NOMO-1 (cell line): ENCODE measurements at regions not wholly inside any gene's neighbourhood (a gene's known extent, or its start where the extent isn't known, plus 50 kb on each side); places are given as distances from the start of the nearest gene placed in this dataset.
"Not testable (repeated sequence)": the region's sequence is repeated elsewhere in the genome, so short reads cannot be mapped to it uniquely, and the experiment has no call there.

Experiments used
- DNase-seq, 2 experiments: peaks; one replicate each; lab custom pipeline; 2025; ENCODE audit not compliant: unreplicated experiment in 2 of 2; lab: John Stamatoyannopoulos, UW

DNA sequence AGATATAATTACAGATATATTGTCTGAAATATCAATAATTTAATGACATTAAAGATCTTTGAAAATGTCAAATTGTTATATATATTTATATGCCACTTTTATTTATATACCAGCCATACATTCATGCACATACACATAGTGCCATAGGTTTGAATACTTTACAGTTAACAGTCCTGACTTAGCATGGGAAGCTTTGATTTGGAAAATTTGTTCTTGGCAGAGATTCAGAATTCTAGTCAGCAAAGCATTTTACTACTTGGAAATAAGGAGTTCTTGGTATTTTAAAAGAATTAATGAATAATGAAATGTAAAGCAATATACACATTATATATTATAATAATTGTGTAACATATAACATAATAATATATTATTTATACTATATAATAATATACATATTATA lies 277.0 kb upstream of the PCDH20 start:
- DNase-seq, result no peak

- DNase-seq, result no peak
Measured at GRCh38 chr13:61685682-61686012, 270.0 kb upstream of the PCDH20 start.

DNA sequence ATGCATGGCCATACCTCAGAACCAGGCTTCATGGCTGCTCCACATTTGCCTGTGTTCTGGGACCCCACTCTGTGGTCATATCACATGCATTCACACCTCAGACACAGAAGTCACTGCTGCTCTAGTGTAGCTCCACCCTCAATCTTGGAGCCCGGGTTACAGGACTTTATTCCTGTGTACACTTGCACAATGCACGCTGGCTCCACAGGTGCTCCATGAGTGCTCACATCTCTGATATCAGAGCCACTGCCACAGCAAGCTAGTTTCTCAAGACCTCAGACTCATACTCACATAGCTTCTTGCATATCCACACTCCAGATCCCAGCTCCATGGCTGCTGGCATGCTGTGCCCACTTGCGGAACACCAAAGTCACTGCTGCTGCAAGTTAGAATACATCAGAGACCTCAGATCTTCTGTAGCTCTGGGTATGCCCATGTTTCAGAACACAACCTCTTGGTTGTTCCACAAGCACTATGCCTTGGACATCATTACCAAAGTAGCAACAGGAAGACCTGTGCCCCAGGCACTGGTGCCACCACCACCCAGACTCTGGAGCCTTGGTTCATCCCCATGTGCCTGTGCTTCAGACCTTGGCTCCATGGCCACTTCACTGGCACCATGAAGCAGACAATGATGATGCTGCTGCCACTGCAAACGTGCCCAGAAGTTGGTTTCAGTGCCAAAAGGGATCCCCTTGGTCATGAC lies 269.5 kb upstream of the PCDH20 start:
- no peak for DNase-seq

- no peak for DNase-seq
Measured at GRCh38 chr13:61672756-61673155, 257.1 kb upstream of the PCDH20 start.

DNA sequence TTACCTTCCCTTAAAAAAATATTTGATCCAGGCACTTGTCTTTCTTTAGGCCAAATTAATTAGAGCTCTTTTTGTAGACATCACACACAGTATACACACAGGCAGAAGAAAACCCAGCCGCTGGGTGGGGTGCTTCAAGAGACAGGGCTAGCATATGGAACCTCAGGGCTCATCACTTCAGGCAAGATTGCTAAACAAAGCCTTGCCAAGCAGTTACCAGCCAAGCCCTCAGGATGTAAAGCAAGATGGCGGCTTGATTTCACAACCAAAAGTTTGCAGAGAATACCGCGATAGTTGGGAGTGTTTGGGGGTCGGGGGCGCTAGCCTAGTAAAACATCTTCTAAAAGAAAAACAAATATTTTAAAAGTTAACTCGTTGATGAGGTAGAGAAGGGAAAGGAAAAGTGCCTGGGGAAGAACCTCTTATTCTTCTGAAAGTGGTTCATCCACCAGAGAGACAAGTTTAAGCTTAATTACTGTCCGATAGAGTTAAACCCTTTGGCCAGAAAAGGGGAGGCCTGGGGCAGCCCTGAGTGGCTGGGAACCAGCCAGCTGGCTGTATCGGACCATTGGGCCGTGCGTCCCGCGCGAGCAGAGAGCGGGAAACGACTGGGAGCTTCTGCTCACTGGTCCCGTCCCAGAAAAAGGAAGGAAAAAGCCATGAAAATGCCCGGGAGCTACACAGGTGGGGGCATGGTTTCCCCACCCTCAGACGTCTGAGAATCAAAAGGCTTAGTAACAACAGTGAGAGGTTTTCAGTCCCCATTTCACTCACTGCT lies 254.9 kb upstream of the PCDH20 start:
- DNase-seq, result no peak

GRCh38 chr13:61664801-61665705 lies 249.4 kb upstream of the PCDH20 start:
- no peak for DNase-seq

- no peak for DNase-seq
Measured at GRCh38 chr13:61654481-61654880, 238.8 kb upstream of the PCDH20 start.

DNA sequence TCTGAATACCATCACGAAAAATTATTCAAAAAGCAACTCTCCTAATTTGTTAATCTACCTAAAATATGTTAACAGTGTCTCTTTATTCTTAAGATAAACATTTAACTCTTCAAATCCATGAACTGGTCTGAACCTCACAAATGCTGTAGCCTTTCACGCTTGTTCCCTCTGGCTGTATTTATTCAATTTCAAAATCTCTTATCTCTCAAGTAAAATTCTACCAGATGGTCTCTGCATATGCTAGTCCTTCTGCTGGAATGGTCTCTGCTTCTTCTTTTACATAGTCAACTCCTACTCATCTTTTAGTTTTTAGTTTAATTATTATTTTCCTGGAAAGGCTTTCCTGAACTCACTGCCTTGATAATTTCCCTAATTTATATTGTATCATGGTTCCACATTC lies 232.9 kb upstream of the PCDH20 start:
- no peak for DNase-seq

DNA sequence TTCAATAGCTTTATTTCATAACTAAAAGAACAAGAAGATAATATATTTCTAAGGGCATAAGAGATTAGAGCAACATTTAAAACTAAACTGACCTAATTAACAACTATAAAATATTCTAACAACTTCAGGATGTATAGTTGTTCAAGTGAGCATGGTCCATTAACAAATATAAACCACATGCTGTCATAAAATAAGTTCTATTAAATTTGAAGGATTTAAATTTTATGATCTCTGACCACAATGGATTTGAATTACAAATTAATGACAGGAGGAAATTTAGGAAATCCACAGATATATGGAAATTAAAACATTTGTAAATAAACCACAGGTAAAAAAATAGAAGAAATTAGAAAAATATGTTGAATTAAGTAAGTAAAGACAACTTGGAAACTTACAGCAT lies 196.5 kb upstream of the PCDH20 start:
- DNase-seq, result no peak

DNA sequence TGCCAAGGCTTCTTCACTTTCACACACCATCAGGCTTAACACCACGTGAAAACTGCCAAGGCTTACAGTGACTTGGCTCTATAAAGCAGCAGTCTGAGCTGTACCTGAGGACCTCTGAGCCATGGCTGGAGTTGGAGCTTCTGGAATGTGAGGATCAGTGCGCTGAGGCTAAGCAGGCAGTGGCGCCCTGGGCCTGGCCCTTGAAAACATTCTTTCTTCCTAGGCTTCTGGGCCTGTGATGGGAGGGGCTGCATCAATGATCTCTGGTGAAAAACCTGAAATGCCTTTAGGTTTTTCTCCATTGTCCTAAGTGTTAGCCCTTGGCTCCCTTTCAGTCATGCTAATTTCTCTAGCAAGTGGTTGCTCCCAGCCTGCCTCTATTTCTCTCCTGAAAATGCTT lies 192.5 kb upstream of the PCDH20 start:
- no peak for DNase-seq

- DNase-seq, result no peak
Measured at GRCh38 chr13:61600360-61601033, 184.8 kb upstream of the PCDH20 start.

GRCh38 chr13:61592489-61592888 lies 176.8 kb upstream of the PCDH20 start:
- DNase-seq, result no peak

GRCh38 chr13:61575973-61576372 lies 160.3 kb upstream of the PCDH20 start:
- DNase-seq, result no peak

- no peak for DNase-seq
Measured at GRCh38 chr13:61563645-61564044, 148.0 kb upstream of the PCDH20 start.

DNA sequence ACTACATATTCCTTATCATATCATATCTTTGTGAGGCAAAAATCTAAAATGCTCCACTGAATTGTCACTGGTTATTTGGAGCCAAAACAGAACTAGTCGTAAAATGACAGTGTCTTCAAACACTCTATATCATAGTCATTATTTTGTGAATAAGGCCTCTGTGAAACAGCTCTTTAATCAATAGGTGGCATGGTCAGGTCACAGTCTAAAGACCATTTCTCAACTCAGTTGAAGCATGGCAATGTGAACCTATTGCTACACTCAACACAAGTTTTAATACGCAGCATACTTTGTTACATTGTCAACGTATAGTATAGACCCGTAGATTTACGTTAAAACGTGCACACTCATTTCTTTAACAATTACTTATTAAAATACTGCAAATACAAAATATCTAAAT lies 131.3 kb upstream of the PCDH20 start:
- no peak for DNase-seq

DNA sequence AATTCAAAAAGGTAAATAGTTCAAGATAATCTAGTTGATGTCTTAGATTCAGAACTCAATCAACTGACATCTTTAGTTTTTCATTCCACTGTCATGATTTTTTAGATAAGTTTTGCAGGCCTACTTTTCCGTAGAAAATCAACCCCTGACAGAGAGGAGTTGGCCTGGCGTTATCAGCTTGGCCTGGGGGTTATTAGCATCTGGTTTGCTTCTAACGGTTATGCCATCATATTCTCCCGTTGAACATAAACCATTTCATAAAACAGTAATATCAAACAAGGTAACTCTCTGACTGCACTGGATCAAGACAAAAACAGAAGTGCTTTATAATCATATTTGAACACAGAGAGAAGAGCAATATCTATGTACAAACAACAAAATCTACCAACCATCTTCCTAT lies 130.8 kb upstream of the PCDH20 start:
- DNase-seq, result no peak

DNA sequence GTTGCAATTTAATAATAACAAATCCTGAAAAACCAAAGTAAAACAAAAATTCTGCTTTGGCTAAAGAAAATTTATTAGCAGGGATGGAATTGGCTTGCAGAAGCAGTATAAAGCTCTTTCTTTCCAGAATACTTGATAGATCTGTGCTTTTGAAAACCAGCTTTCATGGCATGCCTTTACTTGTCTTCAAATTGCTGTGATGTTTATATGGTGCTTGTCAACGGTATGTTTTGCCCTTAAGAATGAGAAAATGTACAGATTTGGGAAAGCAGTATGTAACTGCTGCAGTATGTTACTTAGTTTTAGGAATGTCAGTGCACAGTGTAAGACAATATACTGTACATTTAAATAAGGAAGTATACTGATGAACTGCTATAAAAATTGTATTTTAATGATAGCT lies 120.8 kb upstream of the PCDH20 start:
- DNase-seq, result no peak

GRCh38 chr13:61531383-61532065 lies 115.9 kb upstream of the PCDH20 start:
- peak; percentile 79 to 84 for DNase-seq

DNA sequence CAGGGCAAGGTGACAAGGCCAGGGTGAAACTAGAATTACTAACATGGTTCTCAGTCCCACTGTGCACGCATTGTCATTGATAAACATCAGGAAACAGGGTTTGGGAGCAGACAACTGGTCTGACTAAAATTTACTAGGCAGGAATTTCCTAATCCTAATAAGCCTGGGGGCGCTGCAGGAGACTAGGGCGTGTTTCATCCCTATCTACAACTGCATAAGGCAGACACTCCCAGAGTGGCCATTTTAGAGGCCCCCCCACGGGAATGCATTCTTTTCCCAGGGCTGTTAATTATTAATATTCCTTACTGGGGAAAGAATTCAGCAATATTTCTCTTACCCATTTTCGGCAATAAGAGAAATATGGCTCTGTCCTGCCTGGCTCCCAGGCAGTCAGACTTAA lies 103.6 kb upstream of the PCDH20 start:
- not testable (repeated sequence) for DNase-seq

DNA sequence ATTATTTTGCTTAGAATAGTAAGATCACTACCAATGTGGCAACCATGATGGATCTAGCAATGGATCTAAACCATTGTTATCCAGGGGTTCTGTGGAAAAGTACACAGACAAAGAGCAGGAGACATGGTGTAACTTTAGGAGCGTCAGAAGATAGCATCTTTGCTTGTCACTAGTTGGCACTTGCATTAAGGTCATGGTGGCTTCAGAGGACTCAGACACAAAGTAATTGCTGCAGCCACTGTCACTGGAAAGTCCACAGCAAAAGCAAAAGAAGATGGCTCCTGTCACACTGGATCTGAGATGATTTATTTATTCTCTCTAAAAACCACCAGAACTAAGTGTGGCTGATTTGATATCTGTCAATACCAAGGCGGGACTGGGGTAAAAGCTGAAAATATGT lies 93.3 kb upstream of the PCDH20 start:
- DNase-seq, result no peak
